ENCODE measurements at regions not wholly inside any gene's neighbourhood (a gene's known extent, or its start where the extent isn't known, plus 50 kb on each side); places are given as distances from the start of the nearest gene placed in this dataset.

GRCh38 chr2:49222975-49223528 is 68.7 kb upstream of the FSHR start:
- H3K27me3 ChIP-seq (ENCODE audit: insufficient read depth, low read length) = no peaks in the 10 kb centered on the region
- H2AFZ ChIP-seq (ENCODE audit: low read depth, low read length, poor library complexity, severe bottlenecking) = no peak overlapping the region
- ChIA-PET CTCF (no interaction called here), POLR2A (no interaction called here), RAD21 (ENCODE audit: low non-redundant PET in 1 of 2, low total read pairs in 2 of 2, uncharacterized antibody in 2 of 2, unreplicated experiment in 2 of 2) (no interaction called here)
- no peak for DNase-seq (ENCODE audit: low read depth, low spot score)
- H3K36me3 ChIP-seq (ENCODE audit: control insufficient read depth in 1 of 2, insufficient read depth in 2 of 2, low read length in 2 of 2) = no peaks in the 10 kb centered on the region
- H3K27ac ChIP-seq (ENCODE audit: low read depth, low read length) = no peak overlapping the region
- no TSS peak for BruUV-seq (replicated peaks)
- H3K79me2 ChIP-seq (ENCODE audit: insufficient read depth, low read length) = no peaks in the 10 kb centered on the region
- no peak overlapping the region for H3K4me3 ChIP-seq (replicated peaks in 1 of 2; ENCODE audit: low read depth in 1 of 2, low read length in 2 of 2)
- no peak overlapping the region for H3K9ac ChIP-seq (ENCODE audit: low read length)
- ATAC-seq = no peak
- H3K9me3 ChIP-seq (ENCODE audit: control insufficient read depth in 1 of 2, insufficient read depth in 1 of 2, low read depth in 1 of 2, low read length in 2 of 2) = peaks cover 0 to 5% of the 10 kb centered on the region in 2 experiments; a peak in 1 of 4 replicates
- H3K9me2 ChIP-seq (ENCODE audit: insufficient read depth) = no peaks in the 10 kb centered on the region
- H4K20me1 ChIP-seq (ENCODE audit: insufficient read depth) = no peaks in the 10 kb centered on the region
- no peak overlapping the region for H3K4me2 ChIP-seq (ENCODE audit: low read length)
- no peaks in the 10 kb centered on the region for H3K4me1 ChIP-seq (ENCODE audit: control insufficient read depth in 1 of 2, insufficient read depth in 2 of 2, low read length in 2 of 2)
- TF ChIP-seq ZFX (IDR thresholded peaks at IDR 0.05) = no peak
- TF ChIP-seq ZNF274 (IDR thresholded peaks at IDR 0.05; ENCODE audit: low read depth, low read length) = no peak
- TF ChIP-seq SIN3A (IDR thresholded peaks at IDR 0.05; ENCODE audit: low read depth) = no peak
- no peak for TF ChIP-seq YY1 (IDR thresholded peaks at IDR 0.05; ENCODE audit: extremely low read depth, insufficient replicate concordance, low read depth, low read length)
- TF ChIP-seq JUND (IDR thresholded peaks at IDR 0.05) = no peak
- no peak for TF ChIP-seq EZH2phosphoT487 (IDR thresholded peaks at IDR 0.05; ENCODE audit: borderline replicate concordance)
- TF ChIP-seq, protein P1, sequence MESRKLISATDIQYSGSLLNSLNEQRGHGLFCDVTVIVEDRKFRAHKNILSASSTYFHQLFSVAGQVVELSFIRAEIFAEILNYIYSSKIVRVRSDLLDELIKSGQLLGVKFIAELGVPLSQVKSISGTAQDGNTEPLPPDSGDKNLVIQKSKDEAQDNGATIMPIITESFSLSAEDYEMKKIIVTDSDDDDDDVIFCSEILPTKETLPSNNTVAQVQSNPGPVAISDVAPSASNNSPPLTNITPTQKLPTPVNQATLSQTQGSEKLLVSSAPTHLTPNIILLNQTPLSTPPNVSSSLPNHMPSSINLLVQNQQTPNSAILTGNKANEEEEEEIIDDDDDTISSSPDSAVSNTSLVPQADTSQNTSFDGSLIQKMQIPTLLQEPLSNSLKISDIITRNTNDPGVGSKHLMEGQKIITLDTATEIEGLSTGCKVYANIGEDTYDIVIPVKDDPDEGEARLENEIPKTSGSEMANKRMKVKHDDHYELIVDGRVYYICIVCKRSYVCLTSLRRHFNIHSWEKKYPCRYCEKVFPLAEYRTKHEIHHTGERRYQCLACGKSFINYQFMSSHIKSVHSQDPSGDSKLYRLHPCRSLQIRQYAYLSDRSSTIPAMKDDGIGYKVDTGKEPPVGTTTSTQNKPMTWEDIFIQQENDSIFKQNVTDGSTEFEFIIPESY (IDR thresholded peaks at IDR 0.05; ENCODE audit: extremely low read depth, insufficient replicate concordance, low read length) = no peak
- TF ChIP-seq ATF3 (IDR thresholded peaks at IDR 0.05) = no peak
- no peak for TF ChIP-seq ELF1 (IDR thresholded peaks at IDR 0.05; ENCODE audit: borderline replicate concordance, low read depth)
- no peak for TF ChIP-seq FOSL1 (IDR thresholded peaks at IDR 0.05; ENCODE audit: low read depth)
- TF ChIP-seq TCF7L2 (IDR thresholded peaks at IDR 0.05; ENCODE audit: borderline replicate concordance, extremely low read depth, insufficient read depth, insufficient read length) = no peak
- TF ChIP-seq CEBPB (IDR thresholded peaks at IDR 0.05; ENCODE audit: low read depth) = no peak
- intact Hi-C loops (cut with micrococcal nuclease) = no loop called here
